ENCODE measurements at regions not wholly inside any gene's neighbourhood (a gene's known extent, or its start where the extent isn't known, plus 50 kb on each side); places are given as distances from the start of the nearest gene placed in this dataset.

GRCh38 chr4:148561467-148561866 lies 119.3 kb upstream of the NR3C2 start:
- no peak overlapping the region for H3K4me3 Mint-ChIP-seq
- H3K4me1 Mint-ChIP-seq: peaks cover 10% of the 10 kb centered on the region
- TF ChIP-seq, protein P1, sequence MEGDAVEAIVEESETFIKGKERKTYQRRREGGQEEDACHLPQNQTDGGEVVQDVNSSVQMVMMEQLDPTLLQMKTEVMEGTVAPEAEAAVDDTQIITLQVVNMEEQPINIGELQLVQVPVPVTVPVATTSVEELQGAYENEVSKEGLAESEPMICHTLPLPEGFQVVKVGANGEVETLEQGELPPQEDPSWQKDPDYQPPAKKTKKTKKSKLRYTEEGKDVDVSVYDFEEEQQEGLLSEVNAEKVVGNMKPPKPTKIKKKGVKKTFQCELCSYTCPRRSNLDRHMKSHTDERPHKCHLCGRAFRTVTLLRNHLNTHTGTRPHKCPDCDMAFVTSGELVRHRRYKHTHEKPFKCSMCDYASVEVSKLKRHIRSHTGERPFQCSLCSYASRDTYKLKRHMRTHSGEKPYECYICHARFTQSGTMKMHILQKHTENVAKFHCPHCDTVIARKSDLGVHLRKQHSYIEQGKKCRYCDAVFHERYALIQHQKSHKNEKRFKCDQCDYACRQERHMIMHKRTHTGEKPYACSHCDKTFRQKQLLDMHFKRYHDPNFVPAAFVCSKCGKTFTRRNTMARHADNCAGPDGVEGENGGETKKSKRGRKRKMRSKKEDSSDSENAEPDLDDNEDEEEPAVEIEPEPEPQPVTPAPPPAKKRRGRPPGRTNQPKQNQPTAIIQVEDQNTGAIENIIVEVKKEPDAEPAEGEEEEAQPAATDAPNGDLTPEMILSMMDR (IDR thresholded peaks at IDR 0.05; ENCODE audit: unreplicated experiment): no peak
- H3K27me3 Mint-ChIP-seq (ENCODE audit: low read depth): peaks cover 6% of the 10 kb centered on the region
- DNase-seq (ENCODE audit: low spot score in 2 of 2, unreplicated experiment in 2 of 2): no peak
- no peaks in the 10 kb centered on the region for H3K36me3 Mint-ChIP-seq
- no peak overlapping the region for H3K27ac Mint-ChIP-seq
- no peaks in the 10 kb centered on the region for H3K9me3 Mint-ChIP-seq

DNA sequence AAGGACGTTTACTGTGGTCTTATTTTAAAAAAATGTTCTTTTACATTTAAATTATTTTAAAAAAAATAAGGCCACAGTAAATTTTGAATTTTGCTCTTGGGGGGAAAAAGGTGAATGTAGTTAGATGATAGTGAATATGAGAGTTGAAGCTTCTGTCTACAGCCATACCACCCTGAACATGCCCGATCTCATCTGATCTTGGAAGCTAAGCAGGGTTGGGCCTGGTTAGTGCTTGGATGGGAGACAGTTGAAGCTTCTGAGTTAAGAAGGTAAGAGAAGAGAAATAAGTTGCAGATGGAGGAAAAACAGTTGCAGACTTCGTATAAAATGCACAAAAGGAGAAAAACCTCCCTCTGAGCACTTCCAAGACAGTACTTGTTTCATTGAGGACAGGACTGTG lies 115.6 kb upstream of the NR3C2 start:
- H3K9me3 Mint-ChIP-seq: no peaks in the 10 kb centered on the region
- DNase-seq (ENCODE audit: low spot score in 2 of 2, unreplicated experiment in 2 of 2): no peak
- H3K27me3 Mint-ChIP-seq (ENCODE audit: low read depth): peaks cover 7% of the 10 kb centered on the region
- no peaks in the 10 kb centered on the region for H3K4me1 Mint-ChIP-seq
- no peak overlapping the region for H3K4me3 Mint-ChIP-seq
- no peaks in the 10 kb centered on the region for H3K36me3 Mint-ChIP-seq
- no peak overlapping the region for H3K27ac Mint-ChIP-seq
- TF ChIP-seq, protein P1 (IDR thresholded peaks at IDR 0.05; ENCODE audit: unreplicated experiment): no peak

GRCh38 chr4:148550788-148551187 lies 108.6 kb upstream of the NR3C2 start:
- TF ChIP-seq, protein P1 (IDR thresholded peaks at IDR 0.05; ENCODE audit: unreplicated experiment): no peak
- H3K4me3 Mint-ChIP-seq: no peak overlapping the region
- peaks cover 2% of the 10 kb centered on the region for H3K9me3 Mint-ChIP-seq
- no peaks in the 10 kb centered on the region for H3K36me3 Mint-ChIP-seq
- peaks cover 9% of the 10 kb centered on the region for H3K27me3 Mint-ChIP-seq (ENCODE audit: low read depth)
- DNase-seq (ENCODE audit: low spot score in 2 of 2, unreplicated experiment in 2 of 2): no peak
- H3K27ac Mint-ChIP-seq: no peak overlapping the region
- H3K4me1 Mint-ChIP-seq: no peaks in the 10 kb centered on the region

- Mint-ChIP-seq H3K36me3 (no peaks in the 10 kb centered on the region), H3K4me1 (peaks cover under 1% of the 10 kb centered on the region), H3K27me3 (ENCODE audit: low read depth) (peaks cover 14% of the 10 kb centered on the region), H3K27ac (no peak overlapping the region), H3K4me3 (no peak overlapping the region), H3K9me3 (peaks cover 4% of the 10 kb centered on the region)
- DNase-seq (ENCODE audit: low spot score in 2 of 2, unreplicated experiment in 2 of 2): no peak
- TF ChIP-seq, protein P1 (IDR thresholded peaks at IDR 0.05; ENCODE audit: unreplicated experiment): no peak
Measured at GRCh38 chr4:148542922-148543623, 100.9 kb upstream of the NR3C2 start.

- Mint-ChIP-seq H3K27ac (no peak overlapping the region), H3K27me3 (ENCODE audit: low read depth) (peaks cover 7% of the 10 kb centered on the region), H3K4me1 (peaks cover 5% of the 10 kb centered on the region), H3K36me3 (no peaks in the 10 kb centered on the region), H3K9me3 (peaks cover 2% of the 10 kb centered on the region), H3K4me3 (no peak overlapping the region)
- DNase-seq (ENCODE audit: low spot score in 2 of 2, unreplicated experiment in 2 of 2): no peak
- TF ChIP-seq, protein P1 (IDR thresholded peaks at IDR 0.05; ENCODE audit: unreplicated experiment): no peak
Measured at GRCh38 chr4:148540622-148541326, 98.6 kb upstream of the NR3C2 start.

All from mesothelial cell of epicardium (in vitro differentiated cells).